Psoas muscle (tissue), 7 donors: ENCODE measurements at regions not wholly inside any gene's neighbourhood (a gene's known extent, or its start where the extent isn't known, plus 50 kb on each side); places are given as distances from the start of the nearest gene placed in this dataset.

ENCODE experiments used
- ATAC-seq, 4 donors: fragments of 200-7000 bp; cut with Tn5 transposase; one replicate each; pipeline ENCODE4 v1.9.1; 2020; ENCODE audit warnings: moderate library complexity in 3 of 4, mild to moderate bottlenecking in 2 of 4
- DNase-seq, 2 donors: peaks; one replicate each; pipeline ENCODE4 v3.0.0-alpha.2; 2020
- H3K27ac ChIP-seq: fragments of 200-600 bp; one replicate; pipeline ENCODE4 v1.8.0; 2022
- H3K27me3 ChIP-seq, 3 donors: fragments of 200-600 bp in 1 of 3; one replicate each; pipeline versions ENCODE4 v1.6.1 to v1.8.0; 2013 to 2022; ENCODE audit warnings: low read length in 2 of 3, mild to moderate bottlenecking in 2 of 3, moderate library complexity in 1 of 3; ENCODE audit not compliant: insufficient read depth in 3 of 3
- H3K36me3 ChIP-seq, 2 donors: fragments of 200-600 bp in 1 of 2; one replicate each; pipeline versions ENCODE4 v1.6.1 to v1.8.0; 2013 to 2022; ENCODE audit warnings: low read depth in 1 of 2, mild to moderate bottlenecking in 1 of 2, moderate library complexity in 1 of 2; ENCODE audit not compliant: insufficient read depth in 1 of 2
- H3K4me1 ChIP-seq: fragments of 200-600 bp; one replicate; pipeline ENCODE4 v1.8.0; 2022
- H3K4me3 ChIP-seq: fragments of 200-600 bp; one replicate; pipeline ENCODE4 v1.8.0; 2022; ENCODE audit warnings: mild to moderate bottlenecking
- H3K9me3 ChIP-seq: fragments of 200-600 bp; one replicate; pipeline ENCODE4 v1.8.0; 2022
- WGBS, 3 donors: extraction: QIAGEN DNeasy Blood & Tissue Kit; methylation state at CpG; one replicate each; pipeline versions ENCODE4 v1.1.6 to v1.1.7; 2013; 5-methylcytosine and 5-hydroxymethylcytosine counted together
- intact Hi-C, 2 donors: fragments of 100-400 bp; cut with DNase I; formaldehyde crosslinking; loops; one replicate each; pipeline versions ENCODE4 v1.11.0 to v1.14.2; 2022
- TF ChIP-seq, protein P1 (sequence below): fragments of 200-600 bp; IDR thresholded peaks from one replicate; pipeline ENCODE4 v1.8.0; 2022; ENCODE audit warnings: antibody characterized with exemption
- donor health status: healthy with polysubstance abuse.
- donor health status: DM: no; HTN: no; CAD: no; lungs with moderate emphysema.
- donor health status: Bipolar disorder and iron deficiency.
- donor health status: healthy.
- donor health status: DM: yes; HTN: yes; CAD: no.
- donor health status: DM: no; HTN: no; CAD: no.
- donor health status: DM: yes; HTN: yes; CAD: no.

GRCh38 chr1:219514728-219515127, 98.2 kb downstream of the ZC3H11B start:
- Histone ChIP-seq H3K9me3 (no peaks in the 10 kb centered on the region), H3K27ac (no peak overlapping the region), H3K27me3 (no peaks in the 10 kb centered on the region), H3K36me3 (no peaks in the 10 kb centered on the region), H3K4me1 (no peaks in the 10 kb centered on the region), H3K4me3 (no peak overlapping the region)
- 65 to 70% (median 67%) methylated on average over 3 of the region's 3 CpGs for WGBS, 3 donors
- TF ChIP-seq, protein P1, sequence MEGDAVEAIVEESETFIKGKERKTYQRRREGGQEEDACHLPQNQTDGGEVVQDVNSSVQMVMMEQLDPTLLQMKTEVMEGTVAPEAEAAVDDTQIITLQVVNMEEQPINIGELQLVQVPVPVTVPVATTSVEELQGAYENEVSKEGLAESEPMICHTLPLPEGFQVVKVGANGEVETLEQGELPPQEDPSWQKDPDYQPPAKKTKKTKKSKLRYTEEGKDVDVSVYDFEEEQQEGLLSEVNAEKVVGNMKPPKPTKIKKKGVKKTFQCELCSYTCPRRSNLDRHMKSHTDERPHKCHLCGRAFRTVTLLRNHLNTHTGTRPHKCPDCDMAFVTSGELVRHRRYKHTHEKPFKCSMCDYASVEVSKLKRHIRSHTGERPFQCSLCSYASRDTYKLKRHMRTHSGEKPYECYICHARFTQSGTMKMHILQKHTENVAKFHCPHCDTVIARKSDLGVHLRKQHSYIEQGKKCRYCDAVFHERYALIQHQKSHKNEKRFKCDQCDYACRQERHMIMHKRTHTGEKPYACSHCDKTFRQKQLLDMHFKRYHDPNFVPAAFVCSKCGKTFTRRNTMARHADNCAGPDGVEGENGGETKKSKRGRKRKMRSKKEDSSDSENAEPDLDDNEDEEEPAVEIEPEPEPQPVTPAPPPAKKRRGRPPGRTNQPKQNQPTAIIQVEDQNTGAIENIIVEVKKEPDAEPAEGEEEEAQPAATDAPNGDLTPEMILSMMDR: no peak
- intact Hi-C loops: no loop called here
- DNase-seq (no peak), ATAC-seq (no peak)

GRCh38 chr1:219507437-219507836, 105.5 kb downstream of the ZC3H11B start:
- Histone ChIP-seq H3K27ac (no peak overlapping the region), H3K36me3 (no peaks in the 10 kb centered on the region), H3K27me3 (no peaks in the 10 kb centered on the region), H3K4me3 (no peak overlapping the region), H3K9me3 (no peaks in the 10 kb centered on the region), H3K4me1 (no peaks in the 10 kb centered on the region)
- ATAC-seq (no peak), DNase-seq (no peak)
- intact Hi-C loops: no loop called here
- 61 to 71% (median 64%) methylated on average over 2 of the region's 2 CpGs for WGBS, 3 donors
- TF ChIP-seq, protein P1: no peak

GRCh38 chr1:219506936-219507335, 106.0 kb downstream of the ZC3H11B start:
- Histone ChIP-seq H3K4me1 (no peaks in the 10 kb centered on the region), H3K27me3 (no peaks in the 10 kb centered on the region), H3K9me3 (no peaks in the 10 kb centered on the region), H3K36me3 (no peaks in the 10 kb centered on the region), H3K27ac (no peak overlapping the region), H3K4me3 (no peak overlapping the region)
- ATAC-seq (no peak), DNase-seq (no peak)
- intact Hi-C loops: no loop called here
- TF ChIP-seq, protein P1: no peak
- WGBS, 3 donors: 75 to 78% (median 77%) methylated on average over 1 of the region's 1 CpG

DNA sequence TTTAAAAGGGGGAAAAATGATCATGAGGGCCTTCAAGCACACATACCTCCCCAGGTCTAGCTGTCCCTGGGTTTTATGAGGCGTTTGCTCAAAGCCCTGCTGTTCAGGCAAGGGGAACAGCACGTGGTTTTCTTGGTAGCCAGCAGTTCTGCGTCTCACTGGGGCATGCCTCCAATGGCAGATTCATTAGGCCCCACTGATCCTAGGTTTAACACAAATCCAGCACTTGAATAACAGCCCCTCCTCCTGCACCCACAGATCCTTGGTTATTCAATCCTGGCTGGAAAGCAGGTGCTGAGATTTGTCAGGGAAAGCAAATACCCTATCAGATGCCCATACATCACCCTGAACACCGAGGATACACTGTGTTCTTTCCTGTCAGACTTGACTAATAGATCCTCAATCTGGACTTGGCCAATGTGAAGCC, 106.4 kb downstream of the ZC3H11B start:
- no peaks in the 10 kb centered on the region for H3K4me1 ChIP-seq
- no peaks in the 10 kb centered on the region for H3K36me3 ChIP-seq
- intact Hi-C loops: no loop called here
- no peak overlapping the region for H3K4me3 ChIP-seq
- no peaks in the 10 kb centered on the region for H3K9me3 ChIP-seq
- ATAC-seq (no peak), DNase-seq (no peak)
- no peak overlapping the region for H3K27ac ChIP-seq
- TF ChIP-seq, protein P1: no peak
- WGBS, 3 donors: 22 to 45% (median 34%) methylated on average over 4 of the region's 4 CpGs
- H3K27me3 ChIP-seq: no peaks in the 10 kb centered on the region

GRCh38 chr1:219505886-219506285, 107.0 kb downstream of the ZC3H11B start:
- Histone ChIP-seq H3K4me1 (no peaks in the 10 kb centered on the region), H3K9me3 (no peaks in the 10 kb centered on the region), H3K36me3 (no peaks in the 10 kb centered on the region), H3K27me3 (no peaks in the 10 kb centered on the region), H3K4me3 (no peak overlapping the region), H3K27ac (no peak overlapping the region)
- TF ChIP-seq, protein P1: no peak
- DNase-seq (no peak), ATAC-seq (no peak)
- WGBS, 3 donors: 70 to 72% (median 71%) methylated on average over 3 of the region's 3 CpGs
- intact Hi-C loops: no loop called here
